Central memory CD8-positive, alpha-beta T cell (primary cell): ENCODE measurements at regions not wholly inside any gene's neighbourhood (a gene's known extent, or its start where the extent isn't known, plus 50 kb on each side); places are given as distances from the start of the nearest gene placed in this dataset.

Experiments
- ATAC-seq: fragments of 150-1000 bp; cut with Tn5 transposase; replicated peaks from 2 replicates; pipeline ENCODE4 v1.10.0; 2022; ENCODE audit warnings: mild to moderate bottlenecking, moderate FRiP score, moderate number of reproducible peaks; ENCODE audit not compliant: poor library complexity, severe bottlenecking; ENCODE audit errors: extremely low read depth
- DNase-seq, 2 donors: peaks; one replicate each; pipeline ENCODE4 v3.0.0; 2021; ENCODE audit warnings: low spot score in 2 of 2
- H3K27ac Mint-ChIP-seq: one replicate; pipeline ENCODE4 v1.8.0; 2022; ENCODE audit warnings: low read depth, mild to moderate bottlenecking, moderate library complexity, mixed read lengths
- H3K27me3 Mint-ChIP-seq: one replicate; pipeline ENCODE4 v1.8.0; 2022; ENCODE audit warnings: mixed read lengths
- H3K36me3 Mint-ChIP-seq: one replicate; pipeline ENCODE4 v1.8.0; 2022; ENCODE audit warnings: mild to moderate bottlenecking, moderate library complexity, mixed read lengths; ENCODE audit not compliant: insufficient read depth
- H3K4me1 Mint-ChIP-seq: one replicate; pipeline ENCODE4 v1.8.0; 2022; ENCODE audit warnings: mixed read lengths
- H3K4me3 Mint-ChIP-seq: one replicate; pipeline ENCODE4 v1.8.0; 2022; ENCODE audit warnings: mild to moderate bottlenecking, moderate library complexity, mixed read lengths
- H3K9me3 Mint-ChIP-seq: one replicate; pipeline ENCODE4 v1.8.0; 2022; ENCODE audit warnings: mixed read lengths

DNA sequence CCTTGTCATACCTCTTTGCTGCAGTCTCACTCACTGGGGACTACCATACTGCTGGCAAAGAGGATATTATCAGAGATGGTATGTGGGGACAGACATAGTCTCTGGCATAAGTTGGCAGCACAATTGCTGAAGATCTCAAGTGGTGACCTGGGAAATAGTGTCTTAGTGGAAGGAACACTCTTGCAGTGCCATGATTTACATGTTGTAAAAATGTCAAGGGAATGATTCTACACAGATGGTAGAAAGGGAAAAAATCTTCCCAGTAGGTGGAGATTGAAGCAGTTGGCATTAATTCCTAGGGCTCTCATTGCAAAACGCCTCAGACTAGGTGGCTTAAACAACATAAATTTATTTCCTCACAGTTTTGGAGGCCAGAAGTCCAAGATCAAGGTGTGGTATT, 662.2 kb downstream of the DHX35 start:
- DNase-seq (no peak), ATAC-seq (no peak)
- Mint-ChIP-seq H3K9me3 (peaks cover 17% of the 10 kb centered on the region), H3K4me1 (no peaks in the 10 kb centered on the region), H3K27ac (no peak overlapping the region), H3K36me3 (no peaks in the 10 kb centered on the region), H3K27me3 (no peaks in the 10 kb centered on the region), H3K4me3 (no peak overlapping the region)

DNA sequence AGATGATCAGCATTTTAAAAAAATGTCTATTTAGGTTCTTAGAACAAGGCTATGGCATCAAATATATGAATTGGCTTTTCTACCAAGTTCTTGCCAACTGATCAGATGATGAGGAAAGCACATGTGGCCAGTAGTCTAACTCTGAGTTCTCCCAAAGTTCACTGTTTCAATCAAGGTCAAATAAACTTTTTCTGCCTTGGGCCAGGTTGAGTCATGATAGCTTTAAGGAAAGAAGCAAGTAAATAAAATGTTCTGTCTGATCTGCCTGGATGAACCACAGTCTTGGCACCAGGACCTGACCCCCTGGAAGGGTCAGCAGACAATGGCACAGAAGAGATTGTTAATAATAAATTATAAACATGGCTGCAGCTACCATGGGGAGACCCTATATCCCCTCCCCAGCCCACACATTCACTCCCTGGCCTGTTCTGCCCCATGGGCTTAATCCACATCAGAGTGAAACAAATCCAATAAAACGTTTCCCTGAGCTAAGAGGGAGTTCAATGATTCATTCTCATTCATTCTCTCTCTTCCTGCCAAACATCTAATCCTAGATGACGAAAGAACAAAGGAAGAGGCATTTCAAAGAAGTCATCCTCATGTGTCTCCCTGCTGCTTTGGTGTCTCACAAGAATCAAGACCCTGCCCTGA, 661.6 kb downstream of the DHX35 start:
- Mint-ChIP-seq H3K4me1 (no peaks in the 10 kb centered on the region), H3K27me3 (no peaks in the 10 kb centered on the region), H3K9me3 (peaks cover 17% of the 10 kb centered on the region), H3K36me3 (no peaks in the 10 kb centered on the region), H3K27ac (no peak overlapping the region), H3K4me3 (no peak overlapping the region)
- no peak for ATAC-seq
- no peak for DNase-seq

DNA sequence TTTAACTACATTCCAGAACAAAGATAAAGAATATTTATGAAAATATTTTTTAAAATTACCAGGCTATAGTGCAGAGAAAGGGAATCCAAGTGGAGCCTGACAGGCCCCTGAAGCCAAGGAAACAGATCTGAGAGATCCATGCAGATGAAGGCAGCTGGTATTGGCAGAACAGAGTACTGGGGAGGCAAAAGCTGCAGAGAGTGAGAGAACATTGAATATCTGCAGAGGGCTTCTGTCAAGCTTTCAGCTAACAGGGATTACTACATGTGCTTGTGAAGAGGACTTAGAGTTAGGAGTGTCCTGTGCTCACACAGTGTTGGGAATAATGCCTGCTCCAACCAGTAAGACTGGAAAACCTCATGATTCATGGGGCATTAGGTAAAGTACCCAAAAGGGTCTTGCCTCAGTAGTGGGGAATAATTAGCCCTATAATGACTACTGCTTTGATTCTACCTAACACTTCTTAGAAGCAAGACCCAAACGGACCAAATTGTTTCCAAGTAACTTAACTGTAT, 657.2 kb downstream of the DHX35 start:
- Mint-ChIP-seq H3K9me3 (peaks cover 7% of the 10 kb centered on the region), H3K4me3 (no peak overlapping the region), H3K4me1 (no peaks in the 10 kb centered on the region), H3K36me3 (no peaks in the 10 kb centered on the region), H3K27ac (no peak overlapping the region), H3K27me3 (no peaks in the 10 kb centered on the region)
- ATAC-seq (no peak), DNase-seq (no peak)

DNA sequence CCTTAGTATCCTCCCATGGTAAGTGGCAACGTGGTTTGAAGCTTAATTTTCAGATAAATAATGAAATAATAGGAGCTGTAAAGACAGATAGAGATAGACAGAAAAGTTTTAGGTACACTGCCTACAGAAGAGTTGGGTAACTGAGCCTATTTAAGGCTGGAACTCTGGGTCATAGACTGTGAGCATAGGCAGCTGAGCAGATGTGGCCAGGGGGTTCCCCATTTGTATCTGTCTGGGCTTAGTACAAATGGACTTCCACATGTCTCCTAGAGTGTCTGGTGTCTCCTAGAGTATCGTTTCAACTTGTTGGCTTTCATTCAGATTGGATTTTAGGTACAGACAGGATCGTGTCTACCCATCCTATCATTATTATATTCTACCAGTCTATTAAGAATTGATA, 649.8 kb downstream of the DHX35 start:
- H3K4me1 Mint-ChIP-seq, result no peaks in the 10 kb centered on the region
- no peak overlapping the region for H3K27ac Mint-ChIP-seq
- ATAC-seq (no peak), DNase-seq (no peak)
- H3K4me3 Mint-ChIP-seq, result no peak overlapping the region
- peaks cover 11% of the 10 kb centered on the region for H3K9me3 Mint-ChIP-seq
- H3K36me3 Mint-ChIP-seq, result no peaks in the 10 kb centered on the region
- H3K27me3 Mint-ChIP-seq, result no peaks in the 10 kb centered on the region

DNA sequence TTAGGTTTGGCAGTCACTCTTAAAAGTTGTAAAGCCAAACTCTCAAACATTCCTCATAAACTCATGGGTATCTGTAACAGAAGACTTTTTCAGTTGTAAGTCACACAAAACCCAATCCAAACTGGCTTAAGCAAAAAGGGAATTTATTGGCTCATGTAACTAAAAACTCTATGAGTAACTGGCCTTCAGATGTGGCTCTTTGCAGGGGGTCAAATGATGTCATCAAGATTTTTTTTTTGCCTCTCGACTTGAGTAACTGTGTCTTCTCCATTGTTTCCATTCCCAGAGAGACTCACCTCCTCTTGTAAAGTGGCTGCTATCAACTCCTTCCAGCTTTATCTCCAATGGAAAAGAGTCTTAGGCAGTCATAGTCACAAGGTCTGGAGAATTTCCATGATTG, 645.0 kb downstream of the DHX35 start:
- Mint-ChIP-seq H3K27me3 (no peaks in the 10 kb centered on the region), H3K9me3 (peaks cover 16% of the 10 kb centered on the region), H3K4me1 (no peaks in the 10 kb centered on the region), H3K27ac (no peak overlapping the region), H3K4me3 (no peak overlapping the region), H3K36me3 (no peaks in the 10 kb centered on the region)
- no peak for DNase-seq
- ATAC-seq, result no peak

DNA sequence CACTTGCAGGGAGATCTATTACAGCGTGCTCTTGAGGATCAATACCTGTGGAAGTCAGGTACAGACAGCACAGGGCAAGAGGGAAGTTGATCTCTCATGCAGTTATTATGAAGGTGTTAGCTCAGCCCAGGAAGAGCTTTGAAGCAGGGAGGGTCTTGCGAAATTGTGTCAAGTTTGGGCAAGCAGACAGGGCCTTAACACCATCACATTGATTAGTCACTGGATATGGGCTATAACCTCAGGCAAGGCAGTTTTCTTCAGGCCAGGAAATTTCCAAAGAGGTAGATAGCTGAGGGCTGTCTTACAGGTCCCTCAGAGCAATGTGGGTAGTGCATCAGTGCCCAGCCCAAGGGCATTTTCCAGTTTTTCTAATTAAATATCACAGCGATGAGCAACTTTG, 643.8 kb downstream of the DHX35 start:
- DNase-seq, result no peak
- Mint-ChIP-seq H3K4me1 (no peaks in the 10 kb centered on the region), H3K27me3 (no peaks in the 10 kb centered on the region), H3K27ac (no peak overlapping the region), H3K4me3 (no peak overlapping the region), H3K9me3 (peaks cover 11% of the 10 kb centered on the region), H3K36me3 (no peaks in the 10 kb centered on the region)
- ATAC-seq, result no peak

DNA sequence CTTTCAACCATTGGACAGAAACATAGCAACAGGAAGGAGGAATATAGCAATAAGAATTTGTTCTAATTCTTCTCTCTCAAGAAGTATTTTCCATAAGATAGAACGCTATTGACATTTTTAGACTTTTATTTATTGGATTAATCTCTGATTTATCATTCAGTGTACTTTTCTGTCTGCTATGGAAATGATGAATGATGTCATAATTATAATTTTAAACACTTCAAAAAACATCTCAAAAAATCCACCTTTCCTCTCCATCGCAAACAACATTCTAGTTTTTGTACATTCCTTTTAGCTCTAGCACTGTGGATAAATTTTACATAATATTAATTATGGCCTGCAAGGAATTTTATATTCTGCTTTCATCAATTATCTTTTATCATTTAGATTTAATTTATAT, 643.2 kb downstream of the DHX35 start:
- Mint-ChIP-seq H3K27me3 (no peaks in the 10 kb centered on the region), H3K27ac (no peak overlapping the region), H3K4me1 (no peaks in the 10 kb centered on the region), H3K36me3 (no peaks in the 10 kb centered on the region), H3K4me3 (no peak overlapping the region), H3K9me3 (peaks cover 11% of the 10 kb centered on the region)
- no peak for ATAC-seq
- no peak for DNase-seq

DNA sequence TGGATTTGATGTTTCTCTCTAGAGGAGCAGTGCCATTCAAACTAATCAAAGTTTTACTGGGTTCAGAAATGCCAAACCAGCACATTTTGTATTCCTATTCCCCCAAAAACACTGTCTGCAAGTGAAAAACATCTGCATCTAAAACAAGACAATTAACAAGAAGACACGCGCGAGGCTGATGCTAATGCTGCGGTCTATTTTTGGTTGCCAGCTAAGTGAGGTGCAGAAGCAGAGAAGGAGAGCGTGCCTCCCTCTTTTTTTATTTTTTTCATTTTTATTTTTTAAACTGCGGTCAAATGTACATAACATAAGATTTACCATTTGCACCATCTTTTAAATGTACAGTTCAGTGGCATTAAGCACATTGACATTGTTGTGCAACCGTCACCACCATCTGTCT, 641.1 kb downstream of the DHX35 start:
- H3K27ac Mint-ChIP-seq, result no peak overlapping the region
- H3K36me3 Mint-ChIP-seq, result no peaks in the 10 kb centered on the region
- H3K4me3 Mint-ChIP-seq, result no peak overlapping the region
- ATAC-seq, result no peak
- H3K9me3 Mint-ChIP-seq, result peaks cover 18% of the 10 kb centered on the region
- no peaks in the 10 kb centered on the region for H3K27me3 Mint-ChIP-seq
- no peak for DNase-seq
- no peaks in the 10 kb centered on the region for H3K4me1 Mint-ChIP-seq

DNA sequence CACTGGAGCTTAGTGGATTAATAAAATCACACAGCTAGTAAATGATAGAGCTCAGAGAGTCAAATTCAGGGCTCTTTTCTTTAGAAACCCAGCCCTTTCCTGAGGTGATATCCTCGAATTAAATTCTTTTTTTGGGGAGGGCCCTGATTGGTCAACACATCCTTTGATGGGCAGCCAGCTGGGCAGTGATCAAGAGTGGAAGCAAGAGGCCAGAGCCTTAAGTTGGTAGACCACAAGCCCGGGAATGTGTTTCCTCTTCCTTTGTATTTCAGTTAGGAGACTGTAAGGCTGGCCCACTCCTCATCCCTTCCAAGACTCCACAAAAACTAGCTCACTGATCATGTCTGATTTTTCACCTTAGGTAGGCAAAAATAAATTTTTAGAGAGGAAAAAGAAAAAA, 640.5 kb downstream of the DHX35 start:
- DNase-seq, result no peak
- H3K4me3 Mint-ChIP-seq, result no peak overlapping the region
- H3K27me3 Mint-ChIP-seq, result no peaks in the 10 kb centered on the region
- no peaks in the 10 kb centered on the region for H3K36me3 Mint-ChIP-seq
- no peak overlapping the region for H3K27ac Mint-ChIP-seq
- ATAC-seq, result no peak
- no peaks in the 10 kb centered on the region for H3K4me1 Mint-ChIP-seq
- H3K9me3 Mint-ChIP-seq, result peaks cover 12% of the 10 kb centered on the region

DNA sequence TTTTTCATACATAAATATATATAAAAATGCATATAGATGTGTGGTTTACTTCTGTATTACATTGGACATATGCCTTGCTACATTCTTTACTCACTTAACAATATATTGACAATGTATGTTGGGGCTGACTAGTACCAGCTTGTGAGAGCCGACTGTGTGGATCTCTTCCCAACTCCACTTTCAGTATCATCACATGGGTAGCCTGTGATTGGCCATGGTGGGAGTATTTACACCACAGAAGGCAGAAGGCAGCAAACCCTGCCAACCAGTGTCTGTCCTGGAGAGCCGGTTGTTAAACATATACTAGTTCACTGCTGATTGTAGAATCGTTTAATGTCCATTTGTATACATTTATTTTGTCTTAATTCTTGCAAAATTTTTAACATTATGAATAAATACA, 638.7 kb downstream of the DHX35 start:
- ATAC-seq (no peak), DNase-seq (no peak)
- H3K9me3 Mint-ChIP-seq, result peaks cover 12% of the 10 kb centered on the region
- H3K4me1 Mint-ChIP-seq, result no peaks in the 10 kb centered on the region
- no peaks in the 10 kb centered on the region for H3K36me3 Mint-ChIP-seq
- no peaks in the 10 kb centered on the region for H3K27me3 Mint-ChIP-seq
- no peak overlapping the region for H3K4me3 Mint-ChIP-seq
- no peak overlapping the region for H3K27ac Mint-ChIP-seq

DNA sequence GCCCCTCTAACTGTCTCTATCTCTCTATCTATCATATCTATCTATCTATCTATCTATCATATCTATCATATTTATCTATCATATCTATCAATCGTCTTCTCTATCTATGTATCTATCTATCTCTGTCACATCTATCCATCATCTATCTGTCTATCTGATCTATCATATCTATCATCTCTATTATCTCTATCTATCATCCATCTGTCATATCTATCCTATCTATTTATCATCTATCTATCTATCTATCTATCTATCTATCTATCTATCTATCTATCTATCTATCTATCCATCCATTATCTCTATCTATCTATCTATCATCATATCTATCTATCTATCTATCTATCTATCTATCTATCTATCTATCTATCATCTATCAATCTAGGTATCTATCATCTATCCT, 638.0 kb downstream of the DHX35 start:
- DNase-seq, result no peak
- Mint-ChIP-seq H3K27me3 (no peaks in the 10 kb centered on the region), H3K27ac (no peak overlapping the region), H3K9me3 (peaks cover 12% of the 10 kb centered on the region), H3K4me1 (no peaks in the 10 kb centered on the region), H3K4me3 (no peak overlapping the region), H3K36me3 (no peaks in the 10 kb centered on the region)
- ATAC-seq, result no peak

DNA sequence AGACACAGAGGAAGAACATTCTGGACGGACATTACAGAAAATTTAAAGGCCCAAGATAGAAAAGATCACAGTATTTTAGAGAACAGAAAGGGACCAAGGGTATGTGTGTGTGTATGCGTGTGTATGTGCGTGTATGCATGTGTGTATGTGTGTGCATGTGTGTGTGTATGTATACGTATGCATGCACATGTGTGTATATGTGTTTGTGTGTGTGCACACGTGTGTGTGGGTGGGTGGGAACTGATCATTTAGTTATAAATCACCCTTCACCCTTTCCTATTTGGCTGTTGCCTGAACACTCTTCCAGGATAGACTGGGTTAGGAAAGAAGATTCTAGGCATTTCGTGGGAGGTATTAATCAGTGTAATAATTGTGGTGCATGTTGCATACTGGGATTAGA, 634.4 kb downstream of the DHX35 start:
- H3K4me3 Mint-ChIP-seq, result no peak overlapping the region
- DNase-seq (no peak), ATAC-seq (no peak)
- H3K27me3 Mint-ChIP-seq, result no peaks in the 10 kb centered on the region
- peaks cover 7% of the 10 kb centered on the region for H3K9me3 Mint-ChIP-seq
- no peak overlapping the region for H3K27ac Mint-ChIP-seq
- H3K4me1 Mint-ChIP-seq, result no peaks in the 10 kb centered on the region
- no peaks in the 10 kb centered on the region for H3K36me3 Mint-ChIP-seq

DNA sequence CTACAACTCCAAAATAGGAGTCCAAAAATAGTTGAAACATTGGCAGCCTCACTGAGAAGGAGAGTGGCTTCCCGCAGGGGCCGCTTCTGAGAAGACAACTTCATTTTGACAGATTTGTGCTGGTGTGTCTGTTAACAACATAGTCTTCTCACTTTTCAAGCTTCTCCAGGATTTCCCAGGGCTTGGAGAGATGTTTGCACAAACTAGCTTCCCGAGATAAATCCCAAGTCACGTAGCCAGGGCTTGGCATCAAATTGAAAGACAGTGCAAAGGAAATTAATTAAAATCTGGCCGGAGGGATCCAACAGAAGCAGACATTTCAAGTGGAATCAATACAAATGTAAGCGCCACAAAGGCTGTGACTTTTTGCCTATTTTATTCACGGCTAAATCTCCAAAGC, 630.2 kb downstream of the DHX35 start:
- ATAC-seq (no peak), DNase-seq (no peak)
- Mint-ChIP-seq H3K4me3 (no peak overlapping the region), H3K4me1 (no peaks in the 10 kb centered on the region), H3K36me3 (peaks cover 2% of the 10 kb centered on the region), H3K9me3 (peaks cover 6% of the 10 kb centered on the region), H3K27ac (no peak overlapping the region), H3K27me3 (no peaks in the 10 kb centered on the region)
